GM23338 (cell line): ENCODE measurements at regions not wholly inside any gene's neighbourhood (a gene's known extent, or its start where the extent isn't known, plus 50 kb on each side); places are given as distances from the start of the nearest gene placed in this dataset.

Source experiments
- ATAC-seq: fragments of 200-7000 bp; cut with Tn5 transposase; 3 replicates; pipeline ENCODE4 v1.9.1; 2020
- DNase-seq: peaks from one replicate; pipeline ENCODE4 v3.0.0-alpha.2; 2015; ENCODE audit warnings: low spot score
- H2AFZ ChIP-seq: fragments of 200-600 bp; sonication (generic); 2 replicates; pipeline ENCODE4 v1.8.0; 2016; ENCODE audit warnings: antibody characterized with exemption, mild to moderate bottlenecking, moderate library complexity
- H3F3A ChIP-seq: fragments of 200-600 bp; sonication (generic); replicated peaks from 2 replicates; pipeline ENCODE4 v1.8.0; 2017; ENCODE audit warnings: antibody characterized with exemption, mixed run types, low read depth
- H3K27ac ChIP-seq: fragments of 200-600 bp; sonication (generic); 2 replicates; pipeline ENCODE4 v1.6.1; 2016; ENCODE audit warnings: low read depth
- H3K27me3 ChIP-seq: fragments of 200-600 bp; sonication (generic); 2 replicates; pipeline ENCODE4 v1.8.0; 2016; ENCODE audit warnings: mild to moderate bottlenecking, mixed run types, moderate library complexity; ENCODE audit not compliant: insufficient read depth
- H3K36me3 ChIP-seq: fragments of 200-600 bp; sonication (generic); 2 replicates; pipeline ENCODE4 v1.8.0; 2016; ENCODE audit warnings: mild to moderate bottlenecking; ENCODE audit not compliant: insufficient read depth
- H3K4me1 ChIP-seq: fragments of 200-600 bp; sonication (generic); 2 replicates; pipeline ENCODE4 v1.8.0; 2016; ENCODE audit warnings: mild to moderate bottlenecking, moderate library complexity; ENCODE audit not compliant: insufficient read depth
- H3K4me2 ChIP-seq: fragments of 200-600 bp; sonication (generic); 2 replicates; pipeline ENCODE4 v1.7.1; 2017; ENCODE audit warnings: mixed run types
- H3K4me3 ChIP-seq: fragments of 200-600 bp; sonication (generic); 2 replicates; pipeline ENCODE4 v1.6.1; 2016; ENCODE audit warnings: mixed run types
- H3K79me2 ChIP-seq: fragments of 200-600 bp; sonication (generic); replicated peaks from 2 replicates; pipeline ENCODE4 v1.8.0; 2017; ENCODE audit warnings: mild to moderate bottlenecking; ENCODE audit not compliant: insufficient read depth
- H3K9me2 ChIP-seq: fragments of 200-600 bp; sonication (generic); 2 replicates; pipeline ENCODE4 v1.8.0; 2017; ENCODE audit not compliant: insufficient read depth
- H4K20me1 ChIP-seq: fragments of 200-600 bp; sonication (generic); replicated peaks from 2 replicates; pipeline ENCODE4 v1.8.0; 2017; ENCODE audit warnings: mild to moderate bottlenecking; ENCODE audit not compliant: insufficient read depth
- H3K27ac Mint-ChIP-seq: 2 replicates; pipeline ENCODE4 v1.8.0; 2020; ENCODE audit warnings: inconsistent platforms, mild to moderate bottlenecking, moderate library complexity, mixed read lengths
- H3K27me3 Mint-ChIP-seq: 3 replicates; pipeline ENCODE4 v1.8.0; 2022; ENCODE audit warnings: low read depth, mild to moderate bottlenecking, moderate library complexity, mixed read lengths, inconsistent platforms; ENCODE audit not compliant: insufficient read depth, poor library complexity
- H3K36me3 Mint-ChIP-seq: 3 replicates; pipeline ENCODE4 v1.8.0; 2021; ENCODE audit warnings: low read depth, mild to moderate bottlenecking, inconsistent platforms, moderate library complexity, mixed read lengths
- H3K4me1 Mint-ChIP-seq: 3 replicates; pipeline ENCODE4 v1.8.0; 2020; ENCODE audit warnings: mild to moderate bottlenecking, inconsistent platforms, mixed read lengths
- H3K4me3 Mint-ChIP-seq: 3 replicates; pipeline ENCODE4 v1.8.0; 2021; ENCODE audit warnings: moderate library complexity, mild to moderate bottlenecking, inconsistent platforms, mixed read lengths
- H3K9me3 Mint-ChIP-seq: 3 replicates; pipeline ENCODE4 v1.8.0; 2020; ENCODE audit warnings: moderate library complexity, mild to moderate bottlenecking, inconsistent platforms, mixed read lengths
- CREB1 ChIP-seq: fragments of 250-450 bp; sonication (Bioruptor Pico); IDR thresholded peaks from 2 replicates; pipeline ENCODE4 v1.5.0; 2020; ENCODE audit warnings: low read depth, mild to moderate bottlenecking, moderate library complexity
- EZH2 ChIP-seq: fragments of 200-600 bp; sonication (generic); IDR thresholded peaks from one replicate; pipeline ENCODE4 v1.8.0; 2017; ENCODE audit warnings: antibody characterized with exemption, mild to moderate bottlenecking, low read depth; ENCODE audit not compliant: unreplicated experiment
- EZH2phosphoT487 ChIP-seq: fragments of 200-600 bp; sonication (generic); IDR thresholded peaks from one replicate; pipeline ENCODE4 v1.8.1; 2018; ENCODE audit warnings: antibody characterized with exemption; ENCODE audit not compliant: unreplicated experiment
- NANOG ChIP-seq: IDR thresholded peaks from 2 replicates; pipeline ENCODE4 v1.6.1; 2016; ENCODE audit warnings: antibody characterized with exemption, borderline replicate concordance
- POLR2AphosphoS5 ChIP-seq: IDR thresholded peaks from 2 replicates; pipeline ENCODE4 v1.6.1; 2016; ENCODE audit warnings: antibody characterized with exemption, low read depth
- REST ChIP-seq: IDR thresholded peaks from one replicate; pipeline ENCODE4 v1.6.1; 2018; ENCODE audit warnings: antibody characterized with exemption; ENCODE audit not compliant: unreplicated experiment
- ZNF114 ChIP-seq: fragments of 250-450 bp; sonication (Bioruptor Pico); IDR thresholded peaks from 2 replicates; pipeline ENCODE4 v1.5.0; 2020; ENCODE audit warnings: mild to moderate bottlenecking, moderate library complexity
- ZNF331 ChIP-seq: fragments of 250-450 bp; sonication (Bioruptor Pico); IDR thresholded peaks from 2 replicates; pipeline ENCODE4 v1.5.0; 2020; ENCODE audit warnings: low read depth, mild to moderate bottlenecking, moderate library complexity
- ZNF462 ChIP-seq: fragments of 250-450 bp; sonication (Bioruptor Pico); IDR thresholded peaks from 2 replicates; pipeline ENCODE4 v1.5.0; 2020; ENCODE audit warnings: mild to moderate bottlenecking, moderate library complexity
- TF ChIP-seq, protein P1 (sequence below), 2 experiments: fragments of 200-600 bp in 1 of 2; sonication (generic) in 1 of 2; conservative IDR thresholded peaks; 2 replicates each; pipeline versions ENCODE4 v1.5.1 to v1.6.1; 2016 to 2017; ENCODE audit warnings: antibody characterized with exemption in 2 of 2, low read depth in 2 of 2, mild to moderate bottlenecking in 2 of 2, moderate library complexity in 1 of 2

DNA sequence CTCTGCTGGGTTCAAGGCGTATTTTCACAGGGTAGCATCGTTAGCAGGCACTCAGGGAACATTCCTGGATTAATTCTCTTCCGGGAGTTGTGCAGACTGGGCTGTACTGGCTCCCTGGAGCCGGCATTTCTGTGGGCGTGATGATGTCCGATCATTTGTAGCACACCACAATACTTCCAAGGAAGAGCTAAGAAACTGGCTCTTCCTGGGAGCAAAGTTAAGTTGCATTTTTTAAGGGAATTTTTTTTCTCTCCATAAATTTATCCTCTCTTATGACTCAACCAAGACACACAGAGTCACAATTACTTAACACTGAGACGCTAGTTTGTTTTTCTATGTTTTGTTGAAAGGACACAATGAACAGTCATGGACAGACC, 211.6 kb upstream of the FOXF1 start:
- Histone ChIP-seq H4K20me1 (no peaks in the 10 kb centered on the region), H2AFZ (no peak overlapping the region), H3K36me3 (no peaks in the 10 kb centered on the region), H3K27me3 (0 out of 2 replicates have a peak, but pooled peaks cover 4% of the 10 kb centered on the region), H3K9me2 (no peaks in the 10 kb centered on the region; the same call in 1 of the 2 replicates), H3K4me3 (no peak overlapping the region), H3K4me1 (peaks cover 11% of the 10 kb centered on the region), H3K4me2 (no peak overlapping the region), H3K79me2 (no peaks in the 10 kb centered on the region), H3K27ac (no peak overlapping the region), H3F3A (no peaks in the 10 kb centered on the region)
- Mint-ChIP-seq H3K4me3 (no peak overlapping the region), H3K9me3 (no peaks in the 10 kb centered on the region), H3K27ac (no peak overlapping the region), H3K36me3 (no peaks in the 10 kb centered on the region), H3K27me3 (peaks cover 26% of the 10 kb centered on the region), H3K4me1 (peaks cover 33% of the 10 kb centered on the region)
- no peak for DNase-seq
- ATAC-seq, result no peak
- no peak for TF ChIP-seq NANOG

GRCh38 chr16:86299882-86300610, 210.3 kb upstream of the FOXF1 start:
- Histone ChIP-seq H2AFZ (no peak overlapping the region), H3K27ac (no peak overlapping the region), H3K9me2 (no peaks in the 10 kb centered on the region; the same call in 1 of the 2 replicates), H3F3A (no peaks in the 10 kb centered on the region), H3K27me3 (0 out of 2 replicates have a peak, but pooled peaks cover 4% of the 10 kb centered on the region), H3K36me3 (no peaks in the 10 kb centered on the region), H3K79me2 (no peaks in the 10 kb centered on the region), H3K4me2 (no peak overlapping the region), H4K20me1 (no peaks in the 10 kb centered on the region), H3K4me3 (no peak overlapping the region), H3K4me1 (peaks cover 11% of the 10 kb centered on the region)
- Mint-ChIP-seq H3K27me3 (peaks cover 23% of the 10 kb centered on the region), H3K4me1 (peaks cover 33% of the 10 kb centered on the region), H3K27ac (no peak overlapping the region), H3K9me3 (no peaks in the 10 kb centered on the region), H3K4me3 (no peak overlapping the region), H3K36me3 (no peaks in the 10 kb centered on the region)
- ATAC-seq (no peak), DNase-seq (no peak)
- TF ChIP-seq NANOG (no peak), ZNF331 (CRISPR knock-in tag) (no peak), ZNF114 (CRISPR knock-in tag) (no peak), POLR2AphosphoS5 (no peak), EZH2 (no peak), ZNF462 (CRISPR knock-in tag) (no peak), EZH2phosphoT487 (no peak), REST (no peak), CREB1 (CRISPR knock-in tag) (no peak)
- TF ChIP-seq, protein P1, sequence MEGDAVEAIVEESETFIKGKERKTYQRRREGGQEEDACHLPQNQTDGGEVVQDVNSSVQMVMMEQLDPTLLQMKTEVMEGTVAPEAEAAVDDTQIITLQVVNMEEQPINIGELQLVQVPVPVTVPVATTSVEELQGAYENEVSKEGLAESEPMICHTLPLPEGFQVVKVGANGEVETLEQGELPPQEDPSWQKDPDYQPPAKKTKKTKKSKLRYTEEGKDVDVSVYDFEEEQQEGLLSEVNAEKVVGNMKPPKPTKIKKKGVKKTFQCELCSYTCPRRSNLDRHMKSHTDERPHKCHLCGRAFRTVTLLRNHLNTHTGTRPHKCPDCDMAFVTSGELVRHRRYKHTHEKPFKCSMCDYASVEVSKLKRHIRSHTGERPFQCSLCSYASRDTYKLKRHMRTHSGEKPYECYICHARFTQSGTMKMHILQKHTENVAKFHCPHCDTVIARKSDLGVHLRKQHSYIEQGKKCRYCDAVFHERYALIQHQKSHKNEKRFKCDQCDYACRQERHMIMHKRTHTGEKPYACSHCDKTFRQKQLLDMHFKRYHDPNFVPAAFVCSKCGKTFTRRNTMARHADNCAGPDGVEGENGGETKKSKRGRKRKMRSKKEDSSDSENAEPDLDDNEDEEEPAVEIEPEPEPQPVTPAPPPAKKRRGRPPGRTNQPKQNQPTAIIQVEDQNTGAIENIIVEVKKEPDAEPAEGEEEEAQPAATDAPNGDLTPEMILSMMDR (conservative IDR thresholded peaks at IDR 0.05; ENCODE audit: low read depth in 2 of 2), result no peak
